Hepatocyte (in vitro differentiated cells): ENCODE measurements at regions not wholly inside any gene's neighbourhood (a gene's known extent, or its start where the extent isn't known, plus 50 kb on each side); places are given as distances from the start of the nearest gene placed in this dataset.

ENCODE experiments used
- DNase-seq: peaks from one replicate; pipeline ENCODE4 v3.0.0-alpha.2; 2016; ENCODE audit warnings: low spot score
- H2AFZ ChIP-seq: fragments of 200-600 bp; sonication (generic); 2 replicates; pipeline ENCODE4 v1.6.0; 2016; ENCODE audit warnings: antibody characterized with exemption, mild to moderate bottlenecking
- H3K27ac ChIP-seq: fragments of 200-600 bp; sonication (generic); 2 replicates; pipeline ENCODE4 v1.5.1; 2016; ENCODE audit warnings: mild to moderate bottlenecking
- H3K27me3 ChIP-seq: fragments of 200-600 bp; sonication (generic); 2 replicates; pipeline ENCODE4 v1.6.1; 2016
- H3K36me3 ChIP-seq: fragments of 200-600 bp; sonication (generic); replicated peaks from 2 replicates; pipeline ENCODE4 v1.5.1; 2016; ENCODE audit warnings: low read depth; ENCODE audit not compliant: insufficient read depth
- H3K4me1 ChIP-seq: fragments of 200-600 bp; sonication (generic); 2 replicates; pipeline ENCODE4 v1.5.1; 2016; ENCODE audit warnings: mild to moderate bottlenecking, moderate library complexity; ENCODE audit not compliant: insufficient read depth
- H3K4me2 ChIP-seq: fragments of 200-600 bp; sonication (generic); 2 replicates; pipeline ENCODE4 v1.6.0; 2016
- H3K4me3 ChIP-seq: fragments of 200-600 bp; sonication (generic); 2 replicates; pipeline ENCODE4 v1.5.1; 2016; ENCODE audit warnings: mild to moderate bottlenecking
- H3K79me2 ChIP-seq: fragments of 200-600 bp; sonication (generic); 2 replicates; pipeline ENCODE4 v1.6.0; 2017; ENCODE audit warnings: mild to moderate bottlenecking
- H3K9me2 ChIP-seq: fragments of 200-600 bp; sonication (generic); replicated peaks from 2 replicates; pipeline ENCODE4 v1.6.0; 2017; ENCODE audit warnings: mild to moderate bottlenecking; ENCODE audit not compliant: insufficient read depth
- H3K9me3 ChIP-seq: fragments of 200-600 bp; sonication (generic); 2 replicates; pipeline ENCODE4 v1.5.1; 2016; ENCODE audit warnings: low read depth, mild to moderate bottlenecking
- H4K20me1 ChIP-seq: fragments of 200-600 bp; sonication (generic); 2 replicates; pipeline ENCODE4 v1.6.0; 2016; ENCODE audit warnings: mild to moderate bottlenecking; ENCODE audit not compliant: insufficient read depth, poor library complexity, severe bottlenecking
- CTCF ChIP-seq: fragments of 200-600 bp; sonication (generic); IDR thresholded peaks from 2 replicates; pipeline ENCODE4 v1.5.1; 2016; ENCODE audit warnings: antibody characterized with exemption, mild to moderate bottlenecking; ENCODE audit not compliant: poor library complexity
- EZH2 ChIP-seq: fragments of 200-600 bp; sonication (generic); IDR thresholded peaks from 2 replicates; pipeline ENCODE4 v1.6.1; 2016; ENCODE audit warnings: antibody characterized with exemption, mild to moderate bottlenecking, borderline replicate concordance
- EZH2phosphoT487 ChIP-seq: fragments of 200-600 bp; sonication (generic); IDR thresholded peaks from one replicate; pipeline ENCODE4 v1.6.1; 2018; ENCODE audit warnings: antibody characterized with exemption, mild to moderate bottlenecking, low read depth, moderate library complexity; ENCODE audit not compliant: unreplicated experiment, severe bottlenecking
- WGBS: methylation state at CpG from one replicate; pipeline ENCODE4 v1.1.6; 2016; ENCODE audit warnings: low lambda C conversion rate; ENCODE audit errors: missing lambda C conversion rate; 5-methylcytosine and 5-hydroxymethylcytosine counted together

- Histone ChIP-seq H2AFZ (no peak overlapping the region), H3K4me2 (no peak overlapping the region), H3K27me3 (no peaks in the 10 kb centered on the region), H3K4me1 (no peaks in the 10 kb centered on the region), H3K9me2 (no peaks in the 10 kb centered on the region), H3K4me3 (no peak overlapping the region), H3K36me3 (no peaks in the 10 kb centered on the region), H4K20me1 (no peaks in the 10 kb centered on the region), H3K9me3 (no peaks in the 10 kb centered on the region), H3K27ac (no peak overlapping the region), H3K79me2 (no peaks in the 10 kb centered on the region)
- WGBS: 97% methylated on average over 34 of the region's 35 CpGs
- no peak for TF ChIP-seq EZH2phosphoT487
- TF ChIP-seq CTCF: no peak
- TF ChIP-seq EZH2: no peak
- DNase-seq: no peak
Observed at GRCh38 chr4:164188236-164188635, 565.7 kb upstream of the SMIM31 start.

GRCh38 chr4:164192844-164193243 is 561.1 kb upstream of the SMIM31 start:
- Histone ChIP-seq H3K27me3 (no peaks in the 10 kb centered on the region), H3K9me3 (no peaks in the 10 kb centered on the region), H3K36me3 (no peaks in the 10 kb centered on the region), H3K4me2 (no peak overlapping the region), H3K27ac (no peak overlapping the region), H3K4me1 (no peaks in the 10 kb centered on the region), H2AFZ (no peak overlapping the region), H4K20me1 (no peaks in the 10 kb centered on the region), H3K79me2 (no peaks in the 10 kb centered on the region), H3K4me3 (no peak overlapping the region), H3K9me2 (no peaks in the 10 kb centered on the region)
- TF ChIP-seq CTCF (no peak), EZH2 (no peak), EZH2phosphoT487 (no peak)
- 92% methylated on average over 5 of the region's 5 CpGs for WGBS
- DNase-seq: no peak

GRCh38 chr4:164193676-164194075 is 560.3 kb upstream of the SMIM31 start:
- no peak overlapping the region for H2AFZ ChIP-seq
- no peaks in the 10 kb centered on the region for H3K9me2 ChIP-seq
- H3K4me3 ChIP-seq: no peak overlapping the region
- no peaks in the 10 kb centered on the region for H3K27me3 ChIP-seq
- no peaks in the 10 kb centered on the region for H3K79me2 ChIP-seq
- DNase-seq: no peak
- H3K27ac ChIP-seq: no peak overlapping the region
- H3K4me1 ChIP-seq: no peaks in the 10 kb centered on the region
- no peak overlapping the region for H3K4me2 ChIP-seq
- no peak for TF ChIP-seq EZH2phosphoT487
- no peak for TF ChIP-seq EZH2
- TF ChIP-seq CTCF: no peak
- H3K36me3 ChIP-seq: no peaks in the 10 kb centered on the region
- H3K9me3 ChIP-seq: no peaks in the 10 kb centered on the region
- no peaks in the 10 kb centered on the region for H4K20me1 ChIP-seq

GRCh38 chr4:164197556-164197955 is 556.4 kb upstream of the SMIM31 start:
- no peaks in the 10 kb centered on the region for H3K9me2 ChIP-seq
- H3K4me1 ChIP-seq: no peaks in the 10 kb centered on the region
- H4K20me1 ChIP-seq: no peaks in the 10 kb centered on the region
- WGBS: 96% methylated on average over 18 of the region's 18 CpGs
- no peak overlapping the region for H2AFZ ChIP-seq
- no peak overlapping the region for H3K4me2 ChIP-seq
- TF ChIP-seq CTCF (no peak), EZH2 (no peak), EZH2phosphoT487 (no peak)
- H3K4me3 ChIP-seq: no peak overlapping the region
- DNase-seq: no peak
- H3K27ac ChIP-seq: no peak overlapping the region
- H3K79me2 ChIP-seq: no peaks in the 10 kb centered on the region
- no peaks in the 10 kb centered on the region for H3K27me3 ChIP-seq
- no peaks in the 10 kb centered on the region for H3K9me3 ChIP-seq
- H3K36me3 ChIP-seq: no peaks in the 10 kb centered on the region
